ENCODE measurements at regions not wholly inside any gene's neighbourhood (a gene's known extent, or its start where the extent isn't known, plus 50 kb on each side); places are given as distances from the start of the nearest gene placed in this dataset.

DNA sequence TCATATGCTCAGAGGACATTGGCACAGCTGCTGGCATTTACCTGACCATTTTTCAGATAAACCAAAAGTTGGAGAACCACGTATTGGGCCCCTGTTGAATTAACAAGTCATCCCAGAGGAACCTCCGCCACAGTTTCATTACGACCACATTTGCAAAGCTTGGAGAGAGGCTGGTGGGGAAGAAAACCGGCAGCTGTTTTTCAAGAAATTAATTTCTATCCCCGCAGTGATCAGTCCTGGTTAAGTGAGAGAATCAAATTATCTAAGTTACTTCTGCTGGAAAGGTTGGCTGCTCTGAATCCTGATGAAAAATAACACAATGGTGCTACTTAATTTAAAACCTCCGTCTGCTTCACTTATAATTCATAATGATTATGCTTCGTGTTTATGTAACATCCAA lies 737.1 kb upstream of the AUTS2 start (continued):
- TF ChIP-seq, protein P1, sequence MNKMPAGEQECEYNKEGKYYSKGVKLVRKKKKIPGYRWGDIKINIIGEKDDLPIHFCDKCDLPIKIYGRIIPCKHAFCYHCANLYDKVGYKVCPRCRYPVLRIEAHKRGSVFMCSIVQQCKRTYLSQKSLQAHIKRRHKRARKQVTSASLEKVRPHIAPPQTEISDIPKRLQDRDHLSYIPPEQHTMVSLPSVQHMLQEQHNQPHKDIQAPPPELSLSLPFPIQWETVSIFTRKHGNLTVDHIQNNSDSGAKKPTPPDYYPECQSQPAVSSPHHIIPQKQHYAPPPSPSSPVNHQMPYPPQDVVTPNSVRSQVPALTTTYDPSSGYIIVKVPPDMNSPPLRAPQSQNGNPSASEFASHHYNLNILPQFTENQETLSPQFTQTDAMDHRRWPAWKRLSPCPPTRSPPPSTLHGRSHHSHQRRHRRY (tag by site-specific recombination; IDR thresholded peaks at IDR 0.05), result no peak
- TF ChIP-seq ZNF530 (tag by site-specific recombination; IDR thresholded peaks at IDR 0.05; ENCODE audit: low read depth) (no peak), KLF8 (tag by site-specific recombination; IDR thresholded peaks at IDR 0.05) (no peak), REPIN1 (tag by site-specific recombination; IDR thresholded peaks at IDR 0.05; ENCODE audit: low read depth) (no peak)
- TF ChIP-seq, protein P2, sequence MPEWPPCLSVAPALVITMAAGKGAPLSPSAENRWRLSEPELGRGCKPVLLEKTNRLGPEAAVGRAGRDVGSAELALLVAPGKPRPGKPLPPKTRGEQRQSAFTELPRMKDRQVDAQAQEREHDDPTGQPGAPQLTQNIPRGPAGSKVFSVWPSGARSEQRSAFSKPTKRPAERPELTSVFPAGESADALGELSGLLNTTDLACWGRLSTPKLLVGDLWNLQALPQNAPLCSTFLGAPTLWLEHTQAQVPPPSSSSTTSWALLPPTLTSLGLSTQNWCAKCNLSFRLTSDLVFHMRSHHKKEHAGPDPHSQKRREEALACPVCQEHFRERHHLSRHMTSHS (tag by site-specific recombination; IDR thresholded peaks at IDR 0.05), result no peak

DNA sequence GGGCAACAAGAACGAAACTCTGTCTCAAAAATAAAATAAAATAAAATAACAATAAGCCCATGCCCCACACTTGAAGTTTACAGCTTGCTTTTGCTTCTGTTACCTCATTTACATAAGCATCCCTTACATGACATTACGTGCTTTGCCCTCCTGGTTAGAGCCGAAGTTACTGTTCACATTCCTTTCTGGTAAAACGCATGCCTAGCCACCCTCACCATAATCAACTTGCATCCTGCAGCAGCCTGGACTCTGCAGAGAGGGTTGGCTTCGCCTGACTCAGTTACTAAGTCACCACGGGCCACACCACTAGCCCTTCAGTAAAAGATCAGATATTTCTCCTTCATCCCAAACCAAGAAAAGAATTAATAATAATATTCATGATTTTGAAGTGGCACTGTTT lies 736.0 kb upstream of the AUTS2 start:
- CTCF ChIA-PET, result no interaction called here
- H3K4me3 ChIP-seq (ENCODE audit: low read depth, low read length), result no peak overlapping the region
- H3K9me3 ChIP-seq (ENCODE audit: control insufficient read depth, insufficient read depth, low read depth, low read length), result no peaks in the 10 kb centered on the region
- POLR2A ChIA-PET, result no interaction called here
- H3K36me3 ChIP-seq (ENCODE audit: control insufficient read depth in 2 of 2, insufficient read depth in 1 of 2, low read length in 2 of 2), result no peaks in the 10 kb centered on the region
- H3K27ac ChIP-seq (ENCODE audit: extremely low read depth, low read depth, low read length), result no peak overlapping the region
- no peaks in the 10 kb centered on the region for H3K4me1 ChIP-seq (ENCODE audit: control insufficient read depth, insufficient read depth, low read length)
- TF ChIP-seq ZNF629 (tag by site-specific recombination; IDR thresholded peaks at IDR 0.05) (no peak), ZNF214 (tag by site-specific recombination; IDR thresholded peaks at IDR 0.05; ENCODE audit: borderline replicate concordance) (no peak), GFI1B (tag by site-specific recombination; IDR thresholded peaks at IDR 0.05) (no peak), ZNF354C (tag by site-specific recombination; IDR thresholded peaks at IDR 0.05; ENCODE audit: borderline replicate concordance, low read depth) (no peak), ZNF664 (tag by site-specific recombination; IDR thresholded peaks at IDR 0.05) (no peak), YY2 (tag by site-specific recombination; IDR thresholded peaks at IDR 0.05) (no peak)
- TF ChIP-seq, protein P3, sequence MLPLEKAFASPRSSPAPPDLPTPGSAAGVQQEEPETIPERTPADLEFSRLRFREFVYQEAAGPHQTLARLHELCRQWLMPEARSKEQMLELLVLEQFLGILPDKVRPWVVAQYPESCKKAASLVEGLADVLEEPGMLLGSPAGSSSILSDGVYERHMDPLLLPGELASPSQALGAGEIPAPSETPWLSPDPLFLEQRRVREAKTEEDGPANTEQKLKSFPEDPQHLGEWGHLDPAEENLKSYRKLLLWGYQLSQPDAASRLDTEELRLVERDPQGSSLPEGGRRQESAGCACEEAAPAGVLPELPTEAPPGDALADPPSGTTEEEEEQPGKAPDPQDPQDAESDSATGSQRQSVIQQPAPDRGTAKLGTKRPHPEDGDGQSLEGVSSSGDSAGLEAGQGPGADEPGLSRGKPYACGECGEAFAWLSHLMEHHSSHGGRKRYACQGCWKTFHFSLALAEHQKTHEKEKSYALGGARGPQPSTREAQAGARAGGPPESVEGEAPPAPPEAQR (tag by site-specific recombination; IDR thresholded peaks at IDR 0.05), result no peak
- TF ChIP-seq, protein P2 (tag by site-specific recombination; IDR thresholded peaks at IDR 0.05), result no peak
- TF ChIP-seq, protein P4, sequence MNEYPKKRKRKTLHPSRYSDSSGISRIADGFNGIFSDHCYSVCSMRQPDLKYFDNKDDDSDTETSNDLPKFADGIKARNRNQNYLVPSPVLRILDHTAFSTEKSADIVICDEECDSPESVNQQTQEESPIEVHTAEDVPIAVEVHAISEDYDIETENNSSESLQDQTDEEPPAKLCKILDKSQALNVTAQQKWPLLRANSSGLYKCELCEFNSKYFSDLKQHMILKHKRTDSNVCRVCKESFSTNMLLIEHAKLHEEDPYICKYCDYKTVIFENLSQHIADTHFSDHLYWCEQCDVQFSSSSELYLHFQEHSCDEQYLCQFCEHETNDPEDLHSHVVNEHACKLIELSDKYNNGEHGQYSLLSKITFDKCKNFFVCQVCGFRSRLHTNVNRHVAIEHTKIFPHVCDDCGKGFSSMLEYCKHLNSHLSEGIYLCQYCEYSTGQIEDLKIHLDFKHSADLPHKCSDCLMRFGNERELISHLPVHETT (tag by site-specific recombination; IDR thresholded peaks at IDR 0.05), result no peak

DNA sequence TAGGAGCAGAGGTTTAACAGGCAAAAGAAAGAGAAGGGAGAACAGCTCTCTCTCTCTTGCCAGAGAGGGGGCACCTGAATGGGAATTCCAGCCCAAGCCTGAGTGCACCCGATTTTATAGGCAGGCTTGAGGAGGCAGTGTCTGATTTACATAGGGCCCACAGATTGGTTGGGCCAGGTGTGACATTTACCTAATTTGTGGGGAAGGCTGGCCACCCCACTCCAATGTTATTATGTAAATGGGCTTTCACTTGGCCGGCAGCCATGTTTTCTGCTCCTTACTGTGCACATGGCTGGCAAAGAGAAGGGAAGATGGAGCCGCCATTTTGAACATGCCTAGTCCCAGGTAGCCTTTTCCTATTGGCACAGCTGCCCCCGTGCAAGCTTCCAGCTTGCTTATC lies 735.5 kb upstream of the AUTS2 start:
- H3K9me3 ChIP-seq (ENCODE audit: control insufficient read depth, insufficient read depth, low read depth, low read length), result no peaks in the 10 kb centered on the region
- POLR2A ChIA-PET, result no interaction called here
- CTCF ChIA-PET, result no interaction called here
- H3K4me3 ChIP-seq (ENCODE audit: low read depth, low read length), result no peak overlapping the region
- H3K27ac ChIP-seq (ENCODE audit: extremely low read depth, low read depth, low read length), result no peak overlapping the region
- no peaks in the 10 kb centered on the region for H3K36me3 ChIP-seq (ENCODE audit: control insufficient read depth in 2 of 2, insufficient read depth in 1 of 2, low read length in 2 of 2)
- H3K4me1 ChIP-seq (ENCODE audit: control insufficient read depth, insufficient read depth, low read length), result no peaks in the 10 kb centered on the region
- TF ChIP-seq ZNF549 (tag by site-specific recombination; IDR thresholded peaks at IDR 0.05) (no peak), ZBTB7A (tag by site-specific recombination; IDR thresholded peaks at IDR 0.05; ENCODE audit: low read depth) (no peak), GLIS2 (tag by site-specific recombination; IDR thresholded peaks at IDR 0.05) (no peak), ZNF776 (tag by site-specific recombination; IDR thresholded peaks at IDR 0.05; ENCODE audit: borderline replicate concordance) (no peak), ZIC2 (tag by site-specific recombination; IDR thresholded peaks at IDR 0.05) (no peak), ZNF394 (tag by site-specific recombination; IDR thresholded peaks at IDR 0.05; ENCODE audit: borderline replicate concordance) (no peak), SP3 (tag by site-specific recombination; IDR thresholded peaks at IDR 0.05) (no peak), TCF7L2 (IDR thresholded peaks at IDR 0.05; ENCODE audit: borderline replicate concordance, low read depth, low read length) (no peak)
- TF ChIP-seq, protein P5, sequence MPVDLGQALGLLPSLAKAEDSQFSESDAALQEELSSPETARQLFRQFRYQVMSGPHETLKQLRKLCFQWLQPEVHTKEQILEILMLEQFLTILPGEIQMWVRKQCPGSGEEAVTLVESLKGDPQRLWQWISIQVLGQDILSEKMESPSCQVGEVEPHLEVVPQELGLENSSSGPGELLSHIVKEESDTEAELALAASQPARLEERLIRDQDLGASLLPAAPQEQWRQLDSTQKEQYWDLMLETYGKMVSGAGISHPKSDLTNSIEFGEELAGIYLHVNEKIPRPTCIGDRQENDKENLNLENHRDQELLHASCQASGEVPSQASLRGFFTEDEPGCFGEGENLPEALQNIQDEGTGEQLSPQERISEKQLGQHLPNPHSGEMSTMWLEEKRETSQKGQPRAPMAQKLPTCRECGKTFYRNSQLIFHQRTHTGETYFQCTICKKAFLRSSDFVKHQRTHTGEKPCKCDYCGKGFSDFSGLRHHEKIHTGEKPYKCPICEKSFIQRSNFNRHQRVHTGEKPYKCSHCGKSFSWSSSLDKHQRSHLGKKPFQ (tag by site-specific recombination; IDR thresholded peaks at IDR 0.05), result no peak
- TF ChIP-seq, protein P6, sequence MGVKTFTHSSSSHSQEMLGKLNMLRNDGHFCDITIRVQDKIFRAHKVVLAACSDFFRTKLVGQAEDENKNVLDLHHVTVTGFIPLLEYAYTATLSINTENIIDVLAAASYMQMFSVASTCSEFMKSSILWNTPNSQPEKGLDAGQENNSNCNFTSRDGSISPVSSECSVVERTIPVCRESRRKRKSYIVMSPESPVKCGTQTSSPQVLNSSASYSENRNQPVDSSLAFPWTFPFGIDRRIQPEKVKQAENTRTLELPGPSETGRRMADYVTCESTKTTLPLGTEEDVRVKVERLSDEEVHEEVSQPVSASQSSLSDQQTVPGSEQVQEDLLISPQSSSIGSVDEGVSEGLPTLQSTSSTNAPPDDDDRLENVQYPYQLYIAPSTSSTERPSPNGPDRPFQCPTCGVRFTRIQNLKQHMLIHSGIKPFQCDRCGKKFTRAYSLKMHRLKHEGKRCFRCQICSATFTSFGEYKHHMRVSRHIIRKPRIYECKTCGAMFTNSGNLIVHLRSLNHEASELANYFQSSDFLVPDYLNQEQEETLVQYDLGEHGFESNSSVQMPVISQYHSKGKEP (tag by site-specific recombination; IDR thresholded peaks at IDR 0.05), result no peak
- TF ChIP-seq, protein P7, sequence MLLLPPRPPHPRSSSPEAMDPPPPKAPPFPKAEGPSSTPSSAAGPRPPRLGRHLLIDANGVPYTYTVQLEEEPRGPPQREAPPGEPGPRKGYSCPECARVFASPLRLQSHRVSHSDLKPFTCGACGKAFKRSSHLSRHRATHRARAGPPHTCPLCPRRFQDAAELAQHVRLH (tag by site-specific recombination; IDR thresholded peaks at IDR 0.05), result no peak

Measured in HEK293 (cell line).